ENCODE measurements at regions not wholly inside any gene's neighbourhood (a gene's known extent, or its start where the extent isn't known, plus 50 kb on each side); places are given as distances from the start of the nearest gene placed in this dataset.

DNA sequence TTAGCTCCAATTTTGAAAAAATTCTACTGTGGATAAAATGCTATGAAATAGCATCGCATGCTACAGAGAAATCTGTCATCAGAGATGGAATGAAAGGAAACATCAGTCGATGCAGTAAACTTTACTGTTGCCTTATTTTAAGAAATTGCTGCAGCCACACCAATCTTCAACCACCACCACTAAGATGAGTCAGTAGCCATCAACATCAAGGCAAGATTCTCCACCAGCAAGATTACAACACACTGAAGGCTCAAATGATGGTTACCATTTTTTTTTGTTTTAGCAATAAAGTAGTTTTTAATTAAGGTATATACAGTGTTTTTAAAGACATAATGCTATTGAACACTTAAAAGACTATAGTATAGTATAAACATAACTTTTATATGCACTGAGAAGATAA, 95.6 kb upstream of the JUN start:
- H3K36me3 ChIP-seq = no peaks in the 10 kb centered on the region
- TF ChIP-seq, protein P1, sequence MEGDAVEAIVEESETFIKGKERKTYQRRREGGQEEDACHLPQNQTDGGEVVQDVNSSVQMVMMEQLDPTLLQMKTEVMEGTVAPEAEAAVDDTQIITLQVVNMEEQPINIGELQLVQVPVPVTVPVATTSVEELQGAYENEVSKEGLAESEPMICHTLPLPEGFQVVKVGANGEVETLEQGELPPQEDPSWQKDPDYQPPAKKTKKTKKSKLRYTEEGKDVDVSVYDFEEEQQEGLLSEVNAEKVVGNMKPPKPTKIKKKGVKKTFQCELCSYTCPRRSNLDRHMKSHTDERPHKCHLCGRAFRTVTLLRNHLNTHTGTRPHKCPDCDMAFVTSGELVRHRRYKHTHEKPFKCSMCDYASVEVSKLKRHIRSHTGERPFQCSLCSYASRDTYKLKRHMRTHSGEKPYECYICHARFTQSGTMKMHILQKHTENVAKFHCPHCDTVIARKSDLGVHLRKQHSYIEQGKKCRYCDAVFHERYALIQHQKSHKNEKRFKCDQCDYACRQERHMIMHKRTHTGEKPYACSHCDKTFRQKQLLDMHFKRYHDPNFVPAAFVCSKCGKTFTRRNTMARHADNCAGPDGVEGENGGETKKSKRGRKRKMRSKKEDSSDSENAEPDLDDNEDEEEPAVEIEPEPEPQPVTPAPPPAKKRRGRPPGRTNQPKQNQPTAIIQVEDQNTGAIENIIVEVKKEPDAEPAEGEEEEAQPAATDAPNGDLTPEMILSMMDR (IDR thresholded peaks at IDR 0.05) = no peak
- peaks cover 21% of the 10 kb centered on the region for H3K4me1 ChIP-seq
- no peak overlapping the region for H3K4me3 ChIP-seq
- ATAC-seq = no peak
- H3K9me3 ChIP-seq = no peaks in the 10 kb centered on the region
- H3K27ac ChIP-seq = no peak overlapping the region
- DNase-seq = no peak
- intact Hi-C loops (cut with DNase I) = no loop called here
- H3K27me3 ChIP-seq = no peaks in the 10 kb centered on the region

DNA sequence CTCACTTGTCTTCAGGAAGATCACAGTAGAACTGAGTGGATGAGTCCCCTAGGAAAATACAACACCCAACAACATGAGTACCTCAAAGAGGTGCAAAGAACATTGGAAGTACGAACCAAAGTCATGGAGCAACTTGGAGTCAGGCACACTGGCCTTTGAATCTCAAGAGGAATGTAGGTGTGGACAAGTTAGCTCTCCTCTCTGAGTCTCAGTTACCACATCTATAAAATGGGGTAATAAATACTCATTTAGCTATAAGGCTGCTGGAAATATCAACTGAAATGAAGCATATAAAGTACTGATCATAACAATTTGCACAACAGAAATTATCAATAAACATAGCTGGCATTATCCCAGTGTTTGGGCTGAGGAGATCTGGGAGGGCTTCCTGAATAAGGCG, 96.7 kb upstream of the JUN start:
- no peaks in the 10 kb centered on the region for H3K9me3 ChIP-seq
- H3K4me3 ChIP-seq = no peak overlapping the region
- H3K4me1 ChIP-seq = peaks cover 26% of the 10 kb centered on the region
- ATAC-seq (no peak), DNase-seq (no peak)
- no peak overlapping the region for H3K27ac ChIP-seq
- H3K27me3 ChIP-seq = no peaks in the 10 kb centered on the region
- intact Hi-C loops (cut with DNase I) = no loop called here
- no peaks in the 10 kb centered on the region for H3K36me3 ChIP-seq
- TF ChIP-seq, protein P1 (IDR thresholded peaks at IDR 0.05) = no peak

DNA sequence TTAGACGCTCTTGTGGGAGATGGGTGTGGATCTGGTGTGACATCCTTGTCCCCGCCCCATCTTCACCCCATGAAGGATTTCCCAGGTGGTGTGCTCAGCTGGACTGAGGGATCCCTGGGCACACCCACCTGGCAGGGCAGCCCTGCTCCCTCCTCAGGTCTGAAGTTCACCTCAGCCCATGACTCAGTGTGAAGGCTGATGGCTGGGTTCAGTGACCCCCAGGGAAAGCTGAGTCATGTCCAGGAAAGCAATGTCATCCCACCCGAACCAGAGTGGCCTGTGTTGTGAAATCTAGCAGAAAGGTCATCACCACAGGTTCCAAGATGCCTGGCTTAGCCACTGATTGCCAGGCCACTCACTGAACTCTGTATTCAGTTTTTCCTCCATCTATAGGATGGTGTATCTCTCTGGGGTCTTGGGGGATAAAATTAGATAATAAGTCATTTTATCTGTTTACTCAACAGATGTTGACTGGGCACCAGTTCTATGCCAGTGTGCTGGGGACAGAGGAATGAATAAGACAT, 97.7 kb upstream of the JUN start:
- DNase-seq = no peak
- TF ChIP-seq, protein P1 (IDR thresholded peaks at IDR 0.05) = no peak
- intact Hi-C loops (cut with DNase I) = no loop called here
- ATAC-seq = no peak
- Histone ChIP-seq H3K9me3 (no peaks in the 10 kb centered on the region), H3K27ac (no peak overlapping the region), H3K36me3 (no peaks in the 10 kb centered on the region), H3K4me1 (peaks cover 35% of the 10 kb centered on the region), H3K27me3 (no peaks in the 10 kb centered on the region), H3K4me3 (no peak overlapping the region)

DNA sequence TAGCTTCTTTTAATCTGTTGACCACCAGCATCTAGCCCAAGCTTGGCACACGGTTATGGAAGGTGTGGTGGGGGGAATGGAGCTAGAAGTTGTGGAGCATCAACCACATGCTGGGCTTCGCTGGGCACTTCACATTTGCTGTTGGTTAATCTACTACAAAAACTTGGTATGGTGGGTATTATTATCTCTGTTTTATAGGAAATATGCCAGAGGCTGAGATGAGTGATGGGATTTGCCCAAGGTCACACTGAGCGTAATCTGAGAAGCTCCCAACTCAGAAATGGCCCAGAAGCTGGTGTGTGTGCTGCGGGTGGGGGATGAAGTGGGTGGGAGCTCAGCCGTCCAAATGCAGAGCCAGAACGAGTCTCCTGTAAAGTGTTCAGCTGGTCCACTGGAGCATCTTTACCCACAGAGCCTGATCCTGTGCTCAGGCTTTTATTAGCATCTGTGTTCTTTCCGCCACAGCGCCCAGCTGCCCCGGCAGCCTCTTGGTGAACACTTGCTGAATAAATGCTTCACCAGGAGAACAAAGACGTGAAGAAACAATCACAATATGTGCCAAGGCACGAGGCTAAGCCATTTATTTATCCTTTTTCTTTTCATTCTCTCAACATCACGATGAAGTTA, 98.6 kb upstream of the JUN start:
- Histone ChIP-seq H3K4me1 (peaks cover 44% of the 10 kb centered on the region), H3K36me3 (no peaks in the 10 kb centered on the region), H3K4me3 (no peak overlapping the region), H3K9me3 (no peaks in the 10 kb centered on the region), H3K27ac (peak overlapping the region; percentile 78), H3K27me3 (no peaks in the 10 kb centered on the region)
- intact Hi-C loops (cut with DNase I) = no loop called here
- TF ChIP-seq, protein P1 (IDR thresholded peaks at IDR 0.05) = no peak
- no peak for ATAC-seq
- DNase-seq = no peak

DNA sequence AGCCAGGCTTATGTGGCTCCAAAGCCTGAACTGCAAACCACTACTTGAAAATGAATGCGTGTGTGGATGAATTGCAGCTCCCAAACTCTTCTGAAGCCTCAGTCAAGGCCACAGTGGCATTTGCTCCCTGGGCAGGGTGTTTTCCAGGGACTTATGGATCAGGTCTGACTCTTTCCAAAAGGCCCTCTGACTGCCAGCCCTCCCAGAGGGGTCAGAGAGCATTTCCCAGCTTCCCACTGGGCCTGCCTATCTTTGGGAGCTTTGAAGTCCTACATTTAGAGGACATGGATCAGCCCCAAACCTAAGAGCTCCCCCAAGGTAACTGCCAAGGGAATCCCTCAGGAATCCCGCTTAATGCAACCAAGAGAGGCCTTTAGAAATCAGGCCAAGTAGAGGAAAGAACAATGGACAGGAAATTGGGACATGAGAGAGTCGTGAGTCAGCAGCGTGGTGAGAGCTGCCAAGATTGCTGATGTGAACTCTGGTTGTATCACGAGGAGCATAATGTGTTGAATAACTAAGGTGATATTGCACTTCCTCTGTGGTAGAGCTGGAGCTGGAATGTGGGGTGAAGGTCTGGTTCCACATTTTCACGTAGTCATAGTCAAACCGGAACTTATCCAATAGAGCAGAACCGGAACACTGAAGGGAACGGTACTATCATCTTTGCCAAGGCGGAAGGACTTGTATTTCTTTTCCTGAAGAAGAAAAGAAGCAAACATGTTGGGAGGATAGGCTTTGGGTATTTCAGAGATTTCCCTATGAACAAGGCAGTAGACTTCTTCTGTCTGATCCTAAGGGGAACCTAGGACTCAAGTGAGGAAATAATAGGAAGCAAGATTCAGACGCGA, 99.4 kb upstream of the JUN start:
- TF ChIP-seq, protein P1 (IDR thresholded peaks at IDR 0.05) = no peak
- intact Hi-C loops (cut with DNase I) = no loop called here
- Histone ChIP-seq H3K27me3 (no peaks in the 10 kb centered on the region), H3K4me3 (no peak overlapping the region), H3K9me3 (no peaks in the 10 kb centered on the region), H3K36me3 (no peaks in the 10 kb centered on the region), H3K4me1 (peaks cover 50% of the 10 kb centered on the region), H3K27ac (peak overlapping the region; percentile 78)
- DNase-seq (peak; percentile 74), ATAC-seq (peak; percentile 84)
